AG09309 (cell line): ENCODE measurements at regions not wholly inside any gene's neighbourhood (a gene's known extent, or its start where the extent isn't known, plus 50 kb on each side); places are given as distances from the start of the nearest gene placed in this dataset.

Experiments used
- DNase-seq: peaks from one replicate; pipeline ENCODE4 v3.0.0-alpha.2; 2010; ENCODE audit warnings: low read depth
- H3K4me3 ChIP-seq: 2 replicates; pipeline ENCODE4 v1.5.1; 2011; ENCODE audit warnings: mild to moderate bottlenecking, low read depth, low read length, moderate library complexity; ENCODE audit not compliant: control insufficient read depth
- CTCF ChIP-seq: IDR thresholded peaks from 2 replicates; pipeline ENCODE4 v1.5.1; 2011; ENCODE audit warnings: mild to moderate bottlenecking, low read depth, low read length, inconsistent platforms; ENCODE audit not compliant: insufficient read depth, control insufficient read depth; ENCODE audit errors: missing control alignments

- DNase-seq, result no peak
- H3K4me3 ChIP-seq, result no peak overlapping the region
Measured at GRCh38 chr12:92021666-92022035, 124.0 kb downstream of the BTG1 start.

GRCh38 chr12:92020983-92021665, 124.5 kb downstream of the BTG1 start:
- no peak overlapping the region for H3K4me3 ChIP-seq
- no peak for TF ChIP-seq CTCF
- no peak for DNase-seq

More at GRCh38 chr12:92021666-92022035, 124.0 kb downstream of the BTG1 start:
- TF ChIP-seq CTCF, result no peak

GRCh38 chr12:92019491-92020277, 126.0 kb downstream of the BTG1 start:
- no peak for DNase-seq
- TF ChIP-seq CTCF, result no peak
- no peak overlapping the region for H3K4me3 ChIP-seq

GRCh38 chr12:92012691-92013090, 133.0 kb downstream of the BTG1 start:
- H3K4me3 ChIP-seq, result no peak overlapping the region
- TF ChIP-seq CTCF, result no peak
- no peak for DNase-seq

- TF ChIP-seq CTCF, result no peak
- no peak for DNase-seq
- no peak overlapping the region for H3K4me3 ChIP-seq
Measured at GRCh38 chr12:92010853-92011701, 134.6 kb downstream of the BTG1 start.

- no peak for TF ChIP-seq CTCF
- DNase-seq, result no peak
- H3K4me3 ChIP-seq, result no peak overlapping the region
Measured at GRCh38 chr12:92010368-92010767, 135.3 kb downstream of the BTG1 start.
